H1 (cell line): ENCODE measurements at regions not wholly inside any gene's neighbourhood (a gene's known extent, or its start where the extent isn't known, plus 50 kb on each side); places are given as distances from the start of the nearest gene placed in this dataset.

Experiments
- CTCF ChIA-PET: fragments of 300-600 bp; sonication (Branson Sonifier 250); formaldehyde crosslinking; loops from one replicate; lab custom pipeline; 2021; ENCODE audit not compliant: partially characterized antibody; lab: Charles Lee
- POLR2A ChIA-PET: fragments of 300-600 bp; sonication (Branson Sonifier 250); formaldehyde crosslinking; loops from one replicate; lab custom pipeline; 2021; ENCODE audit warnings: inconsistent platforms; ENCODE audit not compliant: partially characterized antibody; lab: Charles Lee
- DNase-seq, 2 experiments: peaks; one replicate each; pipeline versions ENCODE4 v3.0.0 to v3.0.0-alpha.2; 2010 to 2022; ENCODE audit warnings: low spot score in 2 of 2, low read depth in 1 of 2, mixed read lengths in 1 of 2
- FAIRE-seq: peaks from 2 replicates; lab custom pipeline; 2011; peaks lifted over from hg19 to GRCh38; lab: Jason Lieb, UNC
- H2AFZ ChIP-seq: 2 replicates; pipeline ENCODE4 v1.8.1; 2012; ENCODE audit warnings: low read length, inconsistent platforms
- H2AK5ac ChIP-seq: 2 replicates; pipeline ENCODE4 v1.6.1; 2013; ENCODE audit warnings: low read depth, low read length
- H2BK120ac ChIP-seq: replicated peaks from 2 replicates; pipeline ENCODE3; 2013; ENCODE audit warnings: low read depth, low read length, inconsistent platforms
- H2BK12ac ChIP-seq: 2 replicates; pipeline ENCODE4 v1.6.1; 2013; ENCODE audit warnings: low read depth, low read length
- H2BK15ac ChIP-seq: 2 replicates; pipeline ENCODE4 v1.6.1; 2013; ENCODE audit warnings: low read length
- H2BK20ac ChIP-seq: 2 replicates; pipeline ENCODE4 v1.6.1; 2013; ENCODE audit warnings: low read length
- H2BK5ac ChIP-seq: 2 replicates; pipeline ENCODE4 v1.6.1; 2013; ENCODE audit warnings: low read depth, low read length
- H3K14ac ChIP-seq: 2 replicates; pipeline ENCODE4 v1.6.1; 2013; ENCODE audit warnings: inconsistent platforms; ENCODE audit not compliant: insufficient read length
- H3K18ac ChIP-seq: 2 replicates; pipeline ENCODE4 v1.6.1; 2013; ENCODE audit warnings: low read length; ENCODE audit errors: extremely low read depth
- H3K23ac ChIP-seq: 2 replicates; pipeline ENCODE4 v1.6.1; 2013; ENCODE audit warnings: inconsistent platforms; ENCODE audit not compliant: insufficient read length
- H3K23me2 ChIP-seq: 2 replicates; pipeline ENCODE4 v1.6.1; 2013; ENCODE audit warnings: low read depth, low read length
- H3K27ac ChIP-seq: 2 replicates; pipeline ENCODE4 v1.6.1; 2011; ENCODE audit warnings: low read depth, low read length, inconsistent platforms
- H3K27me3 ChIP-seq, 4 experiments: replicated peaks in 1 of 4; 1 replicate in 1 of 4; 2 replicates in 3 of 4; pipeline versions ENCODE4 v1.6.1 to v1.8.1; 2011 to 2013; ENCODE audit warnings: low read length in 3 of 4, mild to moderate bottlenecking in 3 of 4, inconsistent platforms in 2 of 4, mixed read lengths in 2 of 4, moderate library complexity in 1 of 4; ENCODE audit not compliant: control insufficient read depth in 3 of 4, insufficient read depth in 3 of 4; ENCODE audit errors: extremely low read depth in 1 of 4
- H3K36me3 ChIP-seq, 4 experiments: 2 replicates each; pipeline versions ENCODE4 v1.6.1 to v1.8.1; 2011 to 2013; ENCODE audit warnings: mild to moderate bottlenecking in 4 of 4, low read length in 3 of 4, moderate library complexity in 2 of 4, control low read depth in 1 of 4, inconsistent platforms in 1 of 4; ENCODE audit not compliant: insufficient read depth in 4 of 4, control insufficient read depth in 2 of 4
- H3K4ac ChIP-seq: replicated peaks from 2 replicates; pipeline ENCODE3; 2013; ENCODE audit warnings: low read length, low read depth, mixed read lengths, inconsistent platforms; ENCODE audit not compliant: insufficient read length
- H3K4me1 ChIP-seq, 4 experiments: replicated peaks in 1 of 4; 1 replicate in 1 of 4; 2 replicates in 3 of 4; pipeline versions ENCODE4 v1.6.1 to v1.8.1; 2011 to 2013; ENCODE audit warnings: low read length in 3 of 4, inconsistent platforms in 2 of 4, mixed read lengths in 1 of 4; ENCODE audit not compliant: insufficient read depth in 4 of 4, control insufficient read depth in 3 of 4
- H3K4me2 ChIP-seq, 2 experiments: 2 replicates each; pipeline versions ENCODE4 v1.6.1 to v1.8.1; 2011 to 2013; ENCODE audit warnings: low read depth in 2 of 2, low read length in 2 of 2, control low read depth in 1 of 2, inconsistent platforms in 1 of 2, mild to moderate bottlenecking in 1 of 2; ENCODE audit not compliant: insufficient read depth in 1 of 2
- H3K4me3 ChIP-seq, 4 experiments: fragments of 200-600, 300-600 bp in 1 of 4; sonication (generic), shearing (Covaris generic), sonication (Bioruptor Twin) in 1 of 4; 2 replicates each; pipeline versions ENCODE4 v1.5.1 to v1.8.1; 2011 to 2016; ENCODE audit warnings: low read length in 4 of 4, low read depth in 3 of 4, control low read depth in 2 of 4, inconsistent platforms in 2 of 4, mild to moderate bottlenecking in 2 of 4, mixed read lengths in 1 of 4, moderate library complexity in 1 of 4; ENCODE audit not compliant: insufficient read depth in 2 of 4; ENCODE audit errors: extremely low read depth in 1 of 4
- H3K56ac ChIP-seq: replicated peaks from 2 replicates; pipeline ENCODE3; 2013; ENCODE audit warnings: low read depth, mild to moderate bottlenecking, mixed read lengths, low read length, inconsistent platforms; ENCODE audit not compliant: insufficient read length
- H3K79me1 ChIP-seq: 2 replicates; pipeline ENCODE4 v1.6.1; 2013; ENCODE audit warnings: low read depth, low read length, control low read depth
- H3K79me2 ChIP-seq, 2 experiments: 2 replicates each; pipeline versions ENCODE4 v1.6.1 to v1.8.1; 2012 to 2013; ENCODE audit warnings: low read length in 2 of 2, mild to moderate bottlenecking in 2 of 2, inconsistent platforms in 1 of 2; ENCODE audit not compliant: insufficient read depth in 2 of 2, control insufficient read depth in 1 of 2
- H3K9ac ChIP-seq, 4 experiments: replicated peaks in 1 of 4; 1 replicate in 1 of 4; 2 replicates in 3 of 4; pipeline versions ENCODE4 v1.6.1 to v1.8.1; 2011 to 2013; ENCODE audit warnings: low read depth in 3 of 4, low read length in 3 of 4, control low read depth in 2 of 4, mild to moderate bottlenecking in 2 of 4, moderate library complexity in 2 of 4, inconsistent platforms in 1 of 4; ENCODE audit errors: extremely low read depth in 1 of 4
- H3K9me3 ChIP-seq, 2 experiments: 2 replicates each; pipeline versions ENCODE4 v1.6.1 to v1.8.1; 2012 to 2013; ENCODE audit warnings: mild to moderate bottlenecking in 2 of 2, moderate library complexity in 2 of 2, control low read depth in 1 of 2, inconsistent platforms in 1 of 2, low read depth in 1 of 2, low read length in 1 of 2, mixed read lengths in 1 of 2; ENCODE audit not compliant: insufficient read depth in 2 of 2
- H4K20me1 ChIP-seq, 2 experiments: replicated peaks in 1 of 2; 2 replicates each; pipeline versions ENCODE3 to v1.8.1; 2011 to 2013; ENCODE audit warnings: inconsistent platforms in 2 of 2, low read length in 2 of 2, mild to moderate bottlenecking in 1 of 2; ENCODE audit not compliant: insufficient read depth in 2 of 2, control insufficient read depth in 1 of 2
- H4K5ac ChIP-seq: 2 replicates; pipeline ENCODE4 v1.6.1; 2013; ENCODE audit warnings: low read length, low read depth, mixed read lengths, inconsistent platforms; ENCODE audit not compliant: insufficient read length
- H4K8ac ChIP-seq: 2 replicates; pipeline ENCODE4 v1.8.0; 2013; ENCODE audit warnings: mild to moderate bottlenecking, moderate library complexity, low read length, inconsistent platforms; ENCODE audit not compliant: insufficient read depth; ENCODE audit errors: extremely low read depth
- H4K91ac ChIP-seq: replicated peaks from 2 replicates; pipeline ENCODE3; 2013; ENCODE audit warnings: low read length, mixed read lengths, inconsistent platforms; ENCODE audit not compliant: insufficient read length
- CEBPB ChIP-seq: IDR thresholded peaks from 2 replicates; pipeline ENCODE4 v1.6.1; 2012; ENCODE audit warnings: low read depth, low read length
- CREB1 ChIP-seq: IDR thresholded peaks from 2 replicates; pipeline ENCODE4 v1.6.1; 2012; ENCODE audit warnings: inconsistent platforms
- EZH2 ChIP-seq: fragments of 200-600 bp; sonication (generic); IDR thresholded peaks from 2 replicates; pipeline ENCODE4 v1.7.1; 2012; ENCODE audit warnings: low read depth, mild to moderate bottlenecking, moderate library complexity, low read length, inconsistent platforms; ENCODE audit not compliant: severe bottlenecking
- GTF2F1 ChIP-seq: IDR thresholded peaks from 2 replicates; pipeline ENCODE4 v1.6.1; 2012; ENCODE audit warnings: low read depth, low read length, improper control_type of control experiment, borderline replicate concordance
- NANOG ChIP-seq: IDR thresholded peaks from 2 replicates; pipeline ENCODE4 v1.6.1; 2011; ENCODE audit warnings: low read length, low read depth, mild to moderate bottlenecking, inconsistent platforms; ENCODE audit not compliant: insufficient read depth, poor library complexity, severe bottlenecking
- NRF1 ChIP-seq: IDR thresholded peaks from 2 replicates; pipeline ENCODE4 v1.6.1; 2011; ENCODE audit warnings: mild to moderate bottlenecking, low read depth, low read length, improper control_type of control experiment
- PHF8 ChIP-seq: fragments of 200-600 bp; sonication (generic); conservative IDR thresholded peaks from 2 replicates; pipeline ENCODE4 v1.7.1; 2012; ENCODE audit warnings: low read depth, mild to moderate bottlenecking, inconsistent platforms, low read length, moderate library complexity
- POLR2AphosphoS5 ChIP-seq: IDR thresholded peaks from 2 replicates; pipeline ENCODE4 v1.6.1; 2011; ENCODE audit warnings: low read depth, low read length
- RFX5 ChIP-seq: IDR thresholded peaks from 2 replicates; pipeline ENCODE4 v1.6.1; 2011; ENCODE audit warnings: low read depth, low read length, improper control_type of control experiment, borderline replicate concordance
- SIN3A ChIP-seq, 2 experiments: IDR thresholded peaks in 1 of 2; conservative IDR thresholded peaks in 1 of 2; 2 replicates each; pipeline ENCODE4 v1.6.1; 2011 to 2012; ENCODE audit warnings: low read length in 2 of 2, improper control_type of control experiment in 1 of 2, low read depth in 1 of 2, mild to moderate bottlenecking in 1 of 2
- SP4 ChIP-seq: IDR thresholded peaks from 2 replicates; pipeline ENCODE4 v1.6.1; 2012; ENCODE audit warnings: low read length, inconsistent platforms
- TAF1 ChIP-seq: IDR thresholded peaks from 2 replicates; pipeline ENCODE4 v1.6.1; 2011; ENCODE audit warnings: mild to moderate bottlenecking, low read depth, low read length
- WGBS, 2 experiments: shearing (Covaris generic) in 1 of 2; methylation state at CpG; one replicate each; pipeline versions ENCODE4 v1.1.6 to v1.1.7; 2013 to 2015; ENCODE audit warnings: low lambda C conversion rate in 2 of 2, mixed read lengths in 2 of 2, inconsistent platforms in 1 of 2, low coverage in 1 of 2, missing lambda C conversion rate in 1 of 2; ENCODE audit not compliant: insufficient replicate concordance in 2 of 2, insufficient coverage in 1 of 2, insufficient read length in 1 of 2; ENCODE audit errors: extremely low coverage in 1 of 2, missing lambda C conversion rate in 1 of 2; 5-methylcytosine and 5-hydroxymethylcytosine counted together

GRCh38 chr10:29370097-29371092 lies 81.5 kb downstream of the LYZL1 start:
- Histone ChIP-seq H3K9ac (no peak overlapping the region), H3K4me3 (no peak overlapping the region), H3K4me2 (no peak overlapping the region), H3K23me2 (no peaks in the 10 kb centered on the region), H2BK20ac (no peak overlapping the region), H2AFZ (no peak overlapping the region), H4K8ac (no peak overlapping the region), H2BK5ac (no peak overlapping the region), H3K27me3 (no peaks in the 10 kb centered on the region), H3K4me1 (no peaks in the 10 kb centered on the region), H2BK15ac (no peak overlapping the region), H3K14ac (no peak overlapping the region), H3K18ac (no peak overlapping the region), H4K91ac (no peak overlapping the region), H4K20me1 (no peaks in the 10 kb centered on the region), H3K56ac (no peak overlapping the region), H3K4ac (no peak overlapping the region), H2AK5ac (no peak overlapping the region), H3K79me2 (no peaks in the 10 kb centered on the region), H2BK12ac (no peak overlapping the region), H3K27ac (no peak overlapping the region), H3K9me3 (peaks cover 0 to 6% of the 10 kb centered on the region in 2 experiments; a peak in 1 of 4 replicates), H3K79me1 (no peaks in the 10 kb centered on the region), H3K23ac (no peak overlapping the region), H4K5ac (no peak overlapping the region), H3K36me3 (no peaks in the 10 kb centered on the region), H2BK120ac (no peak overlapping the region)
- no peak for DNase-seq
- no peak for FAIRE-seq
- ChIA-PET CTCF (interaction anchor here (0.9 to 2.6 kb wide), 10 partner anchors 8 to 628 kb away, joined by 3 to 15 read pairs (median 3); no protein-coding TSS in a partner anchor), POLR2A (no interaction called here)
- 91% methylated on average over 17 of the region's 17 CpGs; no CpG with 5 or more reads in 1 of the 2 experiments for WGBS, 2 experiments
- TF ChIP-seq SP4 (no peak), NANOG (no peak), RFX5 (no peak), GTF2F1 (no peak), CEBPB (no peak), EZH2 (no peak), CREB1 (no peak), PHF8 (no peak), POLR2AphosphoS5 (no peak), SIN3A (conservative IDR thresholded peaks at IDR 0.05 in 1 of 2, IDR thresholded peaks at IDR 0.05 in 1 of 2; ENCODE audit: low read depth in 1 of 2, low read length in 2 of 2) (no peak), TAF1 (no peak), NRF1 (no peak)
